ENCODE measurements at regions not wholly inside any gene's neighbourhood (a gene's known extent, or its start where the extent isn't known, plus 50 kb on each side); places are given as distances from the start of the nearest gene placed in this dataset.

DNA sequence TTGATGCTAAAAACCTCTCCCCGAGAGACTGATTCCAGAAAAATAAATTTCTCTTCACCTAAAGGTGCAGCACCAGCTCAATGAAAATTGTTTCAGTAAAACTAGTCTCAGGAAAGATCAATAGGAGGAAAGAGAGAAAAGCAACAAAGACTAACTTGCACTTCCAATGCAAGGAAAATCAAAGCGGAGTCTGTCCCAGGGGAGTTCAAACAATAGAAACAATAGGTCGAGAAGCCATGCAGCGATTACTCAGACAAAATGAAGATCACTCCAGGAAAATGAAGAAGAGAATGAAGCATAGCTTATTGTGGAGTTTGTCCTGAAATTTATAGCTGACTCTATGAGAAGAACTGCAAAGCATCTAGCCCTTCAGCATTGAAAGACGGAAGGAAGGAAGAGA lies 105.1 kb upstream of the FRMD4B start:
- no peak for DNase-seq
- Histone ChIP-seq H3K4me1 (no peaks in the 10 kb centered on the region), H3K27ac (no peak overlapping the region), H3K27me3 (no peaks in the 10 kb centered on the region), H3K4me3 (no peak overlapping the region), H3K36me3 (ENCODE audit: low read depth, missing control alignments) (no peaks in the 10 kb centered on the region), H3K9me3 (no peaks in the 10 kb centered on the region)
- WGBS, 2 donors = 61 to 64% methylated on average over 5 of the region's 5 CpGs
- TF ChIP-seq, protein P1, sequence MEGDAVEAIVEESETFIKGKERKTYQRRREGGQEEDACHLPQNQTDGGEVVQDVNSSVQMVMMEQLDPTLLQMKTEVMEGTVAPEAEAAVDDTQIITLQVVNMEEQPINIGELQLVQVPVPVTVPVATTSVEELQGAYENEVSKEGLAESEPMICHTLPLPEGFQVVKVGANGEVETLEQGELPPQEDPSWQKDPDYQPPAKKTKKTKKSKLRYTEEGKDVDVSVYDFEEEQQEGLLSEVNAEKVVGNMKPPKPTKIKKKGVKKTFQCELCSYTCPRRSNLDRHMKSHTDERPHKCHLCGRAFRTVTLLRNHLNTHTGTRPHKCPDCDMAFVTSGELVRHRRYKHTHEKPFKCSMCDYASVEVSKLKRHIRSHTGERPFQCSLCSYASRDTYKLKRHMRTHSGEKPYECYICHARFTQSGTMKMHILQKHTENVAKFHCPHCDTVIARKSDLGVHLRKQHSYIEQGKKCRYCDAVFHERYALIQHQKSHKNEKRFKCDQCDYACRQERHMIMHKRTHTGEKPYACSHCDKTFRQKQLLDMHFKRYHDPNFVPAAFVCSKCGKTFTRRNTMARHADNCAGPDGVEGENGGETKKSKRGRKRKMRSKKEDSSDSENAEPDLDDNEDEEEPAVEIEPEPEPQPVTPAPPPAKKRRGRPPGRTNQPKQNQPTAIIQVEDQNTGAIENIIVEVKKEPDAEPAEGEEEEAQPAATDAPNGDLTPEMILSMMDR (IDR thresholded peaks at IDR 0.05) = no peak
- TF ChIP-seq POLR2A (IDR thresholded peaks at IDR 0.05) = no peak
- intact Hi-C loops (cut with DNase I; ENCODE audit: low total_unique reads) = no loop called here

DNA sequence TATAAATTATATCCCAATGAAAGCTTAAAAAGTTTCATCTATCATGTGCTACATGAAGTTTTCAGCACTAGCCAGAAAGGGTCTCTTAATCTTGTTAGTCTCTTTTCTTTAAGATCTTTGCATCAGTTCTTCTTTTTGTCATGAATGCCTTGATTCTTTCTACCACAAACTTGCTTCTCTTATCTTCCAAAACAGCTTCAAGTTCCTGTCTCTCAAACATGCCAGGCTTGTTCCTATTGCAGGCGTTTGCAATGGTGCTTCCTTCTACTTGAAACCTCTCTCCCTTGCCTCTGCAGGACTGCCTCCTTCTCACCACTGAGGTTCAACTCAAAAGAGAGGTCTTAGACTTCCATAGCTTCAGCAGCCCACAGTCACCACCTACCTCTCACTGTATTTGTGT lies 104.3 kb upstream of the FRMD4B start:
- intact Hi-C loops (cut with DNase I; ENCODE audit: low total_unique reads) = no loop called here
- no peaks in the 10 kb centered on the region for H3K36me3 ChIP-seq (ENCODE audit: low read depth, missing control alignments)
- DNase-seq = no peak
- no peak overlapping the region for H3K4me3 ChIP-seq
- H3K9me3 ChIP-seq = no peaks in the 10 kb centered on the region
- H3K27ac ChIP-seq = no peak overlapping the region
- no peaks in the 10 kb centered on the region for H3K27me3 ChIP-seq
- WGBS, 2 donors = 50 to 61% methylated on average over 1 of the region's 1 CpG
- TF ChIP-seq POLR2A (IDR thresholded peaks at IDR 0.05) = no peak
- TF ChIP-seq, protein P1 (IDR thresholded peaks at IDR 0.05) = no peak
- no peaks in the 10 kb centered on the region for H3K4me1 ChIP-seq

DNA sequence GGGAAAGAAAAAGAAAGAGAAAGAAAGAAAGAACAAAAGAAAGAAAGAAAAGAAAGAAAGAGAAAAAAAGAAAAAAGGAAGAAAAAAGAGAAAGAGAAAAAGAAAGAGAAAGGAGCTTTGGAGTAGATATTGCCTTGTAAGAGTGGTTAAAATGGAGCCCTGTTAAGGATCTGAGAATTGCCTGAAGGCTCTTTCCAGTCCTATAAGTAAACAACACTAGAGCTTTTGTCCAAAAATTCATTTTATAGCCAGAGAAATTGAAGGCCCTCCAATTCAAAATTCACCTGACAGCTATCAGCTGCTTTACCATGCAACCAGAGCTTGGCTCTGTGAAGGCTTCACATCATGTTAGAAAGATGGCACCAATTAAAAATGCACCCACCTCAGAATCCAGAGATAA lies 102.1 kb upstream of the FRMD4B start:
- intact Hi-C loops (cut with DNase I; ENCODE audit: low total_unique reads) = no loop called here
- no peaks in the 10 kb centered on the region for H3K9me3 ChIP-seq
- TF ChIP-seq, protein P1 (IDR thresholded peaks at IDR 0.05) = no peak
- no peak for TF ChIP-seq POLR2A (IDR thresholded peaks at IDR 0.05)

DNA sequence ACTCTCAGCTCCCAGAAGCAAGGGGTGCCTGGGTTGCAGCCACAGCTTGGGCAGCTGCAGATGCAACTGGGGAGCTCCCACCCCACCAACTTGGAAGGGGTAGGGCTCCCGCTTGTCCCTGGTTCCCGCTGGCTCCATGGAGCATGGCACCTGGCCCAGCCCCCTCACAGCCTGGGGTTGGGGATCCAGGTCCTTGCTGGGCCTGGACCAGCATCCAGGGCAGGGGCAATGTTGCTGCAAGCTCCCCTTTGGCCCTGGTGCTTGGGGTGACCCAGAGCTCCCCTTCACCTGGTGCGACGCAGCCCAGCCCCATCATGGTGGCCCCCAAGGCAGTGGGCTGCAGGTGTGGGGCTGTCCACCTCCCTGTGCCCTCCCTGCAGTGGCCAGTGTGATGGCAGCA lies 99.6 kb upstream of the FRMD4B start:
- H3K27me3 ChIP-seq = no peaks in the 10 kb centered on the region
- DNase-seq = no peak
- TF ChIP-seq, protein P1 (IDR thresholded peaks at IDR 0.05) = no peak
- TF ChIP-seq POLR2A (IDR thresholded peaks at IDR 0.05) = no peak
- no peak overlapping the region for H3K4me3 ChIP-seq
- 100% methylated on average over 4 of the region's 4 CpGs; no CpG with 5 or more reads in 1 of the 2 donors for WGBS, 2 donors
- no peaks in the 10 kb centered on the region for H3K36me3 ChIP-seq (ENCODE audit: low read depth, missing control alignments)
- no peak overlapping the region for H3K27ac ChIP-seq
- no peaks in the 10 kb centered on the region for H3K9me3 ChIP-seq
- peaks cover 9% of the 10 kb centered on the region for H3K4me1 ChIP-seq
- intact Hi-C loops (cut with DNase I; ENCODE audit: low total_unique reads) = no loop called here

More for the DNA sequence above, 102.1 kb upstream of the FRMD4B start:
- H3K36me3 ChIP-seq (ENCODE audit: low read depth, missing control alignments) = no peaks in the 10 kb centered on the region
- no peak overlapping the region for H3K4me3 ChIP-seq
- DNase-seq = no peak
- H3K27me3 ChIP-seq = no peaks in the 10 kb centered on the region
- H3K27ac ChIP-seq = no peak overlapping the region
- peaks cover 2% of the 10 kb centered on the region for H3K4me1 ChIP-seq

DNA sequence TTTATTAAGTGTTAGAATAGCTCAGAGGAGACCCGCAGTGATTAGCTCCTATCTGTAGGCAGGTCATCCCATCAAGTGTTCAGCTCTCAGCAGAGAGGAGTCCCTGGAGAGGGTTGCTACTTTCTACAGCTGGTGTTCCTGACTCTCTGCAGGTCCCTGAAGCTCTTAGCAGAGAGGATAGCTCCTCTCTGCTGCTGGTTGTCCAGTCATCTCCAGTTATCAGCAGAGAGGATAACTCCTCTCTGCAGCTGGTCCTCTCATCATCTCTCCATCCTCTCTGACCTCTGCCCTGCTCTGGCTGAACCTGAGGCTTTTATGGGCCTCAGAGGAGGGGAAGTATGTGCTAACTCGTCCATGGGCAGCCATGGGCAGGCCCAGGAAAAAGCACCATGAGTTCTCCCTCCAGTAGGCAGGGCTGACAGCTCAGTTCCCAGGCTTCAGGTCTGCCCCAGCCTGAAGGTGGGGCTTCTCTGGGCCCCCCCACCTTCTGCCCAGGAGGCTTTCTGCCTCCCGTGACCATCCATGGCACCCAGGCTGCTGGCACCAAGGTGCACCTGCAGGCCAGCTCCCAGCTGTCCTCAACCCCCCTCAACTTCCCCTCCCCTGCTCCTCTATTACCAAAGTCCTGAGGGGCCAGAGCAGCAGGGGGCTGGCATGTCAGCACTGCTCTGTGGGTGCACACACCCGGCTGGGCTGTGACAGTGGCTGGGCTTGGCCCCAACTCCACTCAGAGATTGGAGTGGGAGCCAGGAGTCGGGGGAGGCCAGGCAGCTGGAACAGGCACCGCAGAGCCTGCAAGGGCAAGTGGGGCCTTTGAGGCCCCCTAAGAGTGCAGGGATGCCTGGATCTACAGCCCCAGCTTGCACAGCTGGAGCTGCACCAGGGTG lies 98.9 kb upstream of the FRMD4B start:
- no peaks in the 10 kb centered on the region for H3K27me3 ChIP-seq
- WGBS, 2 donors = 63 to 65% methylated on average over 3 to 6 of the region's 6 CpGs
- no peak for DNase-seq
- no peak for TF ChIP-seq POLR2A (IDR thresholded peaks at IDR 0.05)
- TF ChIP-seq, protein P1 (IDR thresholded peaks at IDR 0.05) = no peak
- no peaks in the 10 kb centered on the region for H3K9me3 ChIP-seq
- H3K36me3 ChIP-seq (ENCODE audit: low read depth, missing control alignments) = no peaks in the 10 kb centered on the region
- H3K4me3 ChIP-seq = no peak overlapping the region
- peaks cover 9% of the 10 kb centered on the region for H3K4me1 ChIP-seq
- intact Hi-C loops (cut with DNase I; ENCODE audit: low total_unique reads) = no loop called here
- H3K27ac ChIP-seq = peak overlapping the region in 1 of 2 donors; percentile 6

All from testis (tissue), 2 donors.